ENCODE measurements at regions not wholly inside any gene's neighbourhood (a gene's known extent, or its start where the extent isn't known, plus 50 kb on each side); places are given as distances from the start of the nearest gene placed in this dataset.

GRCh38 chr10:78614744-78615143 lies 454.0 kb upstream of the ZMIZ1 start:
- TF ChIP-seq CTCF (IDR thresholded peaks at IDR 0.05) (no peak), POLR2A (IDR thresholded peaks at IDR 0.05) (no peak)
